IPS-20b (cell line): ENCODE measurements at regions not wholly inside any gene's neighbourhood (a gene's known extent, or its start where the extent isn't known, plus 50 kb on each side); places are given as distances from the start of the nearest gene placed in this dataset.
"Not testable (repeated sequence)": the region's sequence is repeated elsewhere in the genome, so short reads cannot be mapped to it uniquely, and the experiment has no call there.

Experiments used
- H3K27ac ChIP-seq: one replicate; pipeline ENCODE4 v1.5.1; 2013; ENCODE audit warnings: low read length
- H3K27me3 ChIP-seq: 2 replicates; pipeline ENCODE4 v1.6.1; 2013; ENCODE audit warnings: mild to moderate bottlenecking, low read length, inconsistent platforms; ENCODE audit not compliant: insufficient read depth
- H3K36me3 ChIP-seq: 2 replicates; pipeline ENCODE4 v1.6.1; 2013; ENCODE audit warnings: low read depth, mild to moderate bottlenecking, inconsistent platforms, low read length, moderate library complexity; ENCODE audit not compliant: insufficient read depth
- H3K4me1 ChIP-seq: 2 replicates; pipeline ENCODE4 v1.6.1; 2013; ENCODE audit warnings: mild to moderate bottlenecking, control low read depth, inconsistent platforms, low read length, moderate library complexity; ENCODE audit not compliant: insufficient read depth
- H3K4me3 ChIP-seq: 2 replicates; pipeline ENCODE4 v1.5.1; 2013; ENCODE audit warnings: mild to moderate bottlenecking, low read length, inconsistent platforms
- H3K9ac ChIP-seq: 2 replicates; pipeline ENCODE4 v1.6.1; 2013; ENCODE audit warnings: low read depth, mild to moderate bottlenecking, inconsistent platforms, low read length, moderate library complexity
- H3K9me3 ChIP-seq: 2 replicates; pipeline ENCODE4 v1.6.1; 2013; ENCODE audit warnings: mild to moderate bottlenecking, low read depth, low read length, inconsistent platforms; ENCODE audit not compliant: insufficient read depth

GRCh38 chr4:173091362-173091761 lies 77.2 kb upstream of the GALNT7 start:
- Histone ChIP-seq H3K9ac (no peak overlapping the region), H3K9me3 (no peaks in the 10 kb centered on the region), H3K27me3 (no peaks in the 10 kb centered on the region), H3K4me3 (no peak overlapping the region; the same call in 1 of the 2 replicates), H3K36me3 (no peaks in the 10 kb centered on the region), H3K27ac (no peak overlapping the region), H3K4me1 (peaks cover 34% of the 10 kb centered on the region)

GRCh38 chr4:173091958-173092357 lies 76.7 kb upstream of the GALNT7 start:
- Histone ChIP-seq H3K4me1 (peaks cover 31% of the 10 kb centered on the region), H3K27ac (peak overlapping the region; percentile 7), H3K9ac (peak overlapping the region; percentile 28; the same call in 1 of the 2 replicates), H3K9me3 (no peaks in the 10 kb centered on the region), H3K36me3 (no peaks in the 10 kb centered on the region), H3K4me3 (peak overlapping the region; percentile 32), H3K27me3 (no peaks in the 10 kb centered on the region)

- H3K4me1 ChIP-seq: peaks cover 31% of the 10 kb centered on the region
- H3K4me3 ChIP-seq: no peak overlapping the region
- no peak overlapping the region for H3K9ac ChIP-seq
- no peaks in the 10 kb centered on the region for H3K27me3 ChIP-seq
- H3K36me3 ChIP-seq: no peaks in the 10 kb centered on the region
- no peak overlapping the region for H3K27ac ChIP-seq
- no peaks in the 10 kb centered on the region for H3K9me3 ChIP-seq
Observed at GRCh38 chr4:173093361-173093760, 75.2 kb upstream of the GALNT7 start.

- Histone ChIP-seq H3K4me1 (peaks cover 31% of the 10 kb centered on the region), H3K36me3 (no peaks in the 10 kb centered on the region), H3K9ac (no peak overlapping the region), H3K9me3 (no peaks in the 10 kb centered on the region), H3K27ac (no peak overlapping the region), H3K4me3 (no peak overlapping the region), H3K27me3 (no peaks in the 10 kb centered on the region)
Observed at GRCh38 chr4:173094739-173095421, 73.7 kb upstream of the GALNT7 start.

- not testable (repeated sequence) for H3K4me1 ChIP-seq, H3K36me3 ChIP-seq, H3K27ac ChIP-seq, H3K9ac ChIP-seq, H3K9me3 ChIP-seq, H3K27me3 ChIP-seq, H3K4me3 ChIP-seq
Observed at GRCh38 chr4:173099447-173099846, 69.2 kb upstream of the GALNT7 start.

- no peak overlapping the region for H3K4me3 ChIP-seq
- H3K9ac ChIP-seq: no peak overlapping the region
- H3K4me1 ChIP-seq: peaks cover 4% of the 10 kb centered on the region; the same call in 1 of the 2 replicates
- H3K27me3 ChIP-seq: no peaks in the 10 kb centered on the region
- H3K27ac ChIP-seq: no peak overlapping the region
- no peaks in the 10 kb centered on the region for H3K36me3 ChIP-seq
- no peaks in the 10 kb centered on the region for H3K9me3 ChIP-seq
Observed at GRCh38 chr4:173111031-173111430, 57.6 kb upstream of the GALNT7 start.

GRCh38 chr4:173117430-173117829 lies 51.2 kb upstream of the GALNT7 start:
- not testable (repeated sequence) for H3K4me3 ChIP-seq, H3K36me3 ChIP-seq, H3K9me3 ChIP-seq, H3K27me3 ChIP-seq, H3K4me1 ChIP-seq, H3K9ac ChIP-seq, H3K27ac ChIP-seq
